ENCODE measurements at regions not wholly inside any gene's neighbourhood (a gene's known extent, or its start where the extent isn't known, plus 50 kb on each side); places are given as distances from the start of the nearest gene placed in this dataset.

- WGBS, 2 donors = 87 to 90% methylated on average over 6 of the region's 6 CpGs
- no peaks in the 10 kb centered on the region for H3K27me3 ChIP-seq
- no peaks in the 10 kb centered on the region for H3K9me3 ChIP-seq
- DNase-seq = no peak
- H3K4me1 ChIP-seq = no peaks in the 10 kb centered on the region
- H3K36me3 ChIP-seq = no peaks in the 10 kb centered on the region
- intact Hi-C loops (cut with DNase I) = no loop called here
- H3K4me3 ChIP-seq = no peak overlapping the region
- TF ChIP-seq CTCF (IDR thresholded peaks at IDR 0.05) (peak in 2 of 6 experiments; percentile 10 to 50), POLR2A (IDR thresholded peaks at IDR 0.05) (no peak)
- H3K27ac ChIP-seq = no peak overlapping the region
Measured at GRCh38 chr6:11912420-11912819, 99.7 kb upstream of the HIVEP1 start.

- TF ChIP-seq CTCF (IDR thresholded peaks at IDR 0.05) (no peak), POLR2A (IDR thresholded peaks at IDR 0.05) (no peak)
- intact Hi-C loops (cut with DNase I) = no loop called here
- no peaks in the 10 kb centered on the region for H3K27me3 ChIP-seq
- no peaks in the 10 kb centered on the region for H3K9me3 ChIP-seq
- no peaks in the 10 kb centered on the region for H3K36me3 ChIP-seq
- H3K27ac ChIP-seq = no peak overlapping the region
- no peak for DNase-seq
- H3K4me1 ChIP-seq = no peaks in the 10 kb centered on the region
- no peak overlapping the region for H3K4me3 ChIP-seq
- 54 to 80% methylated on average over 1 of the region's 1 CpG for WGBS, 2 donors
Measured at GRCh38 chr6:11911538-11911937, 100.6 kb upstream of the HIVEP1 start.

GRCh38 chr6:11909696-11910132, 102.4 kb upstream of the HIVEP1 start:
- intact Hi-C loops (cut with DNase I) = no loop called here

GRCh38 chr6:11908436-11909105, 103.5 kb upstream of the HIVEP1 start:
- no peak overlapping the region for H3K27ac ChIP-seq
- H3K27me3 ChIP-seq = no peaks in the 10 kb centered on the region
- no peak overlapping the region for H3K4me3 ChIP-seq
- intact Hi-C loops (cut with DNase I) = no loop called here
- WGBS, 2 donors = 87 to 88% methylated on average over 2 of the region's 2 CpGs
- no peaks in the 10 kb centered on the region for H3K4me1 ChIP-seq
- H3K9me3 ChIP-seq = no peaks in the 10 kb centered on the region
- TF ChIP-seq POLR2A (IDR thresholded peaks at IDR 0.05) (no peak), CTCF (IDR thresholded peaks at IDR 0.05) (no peak)
- DNase-seq = no peak
- no peaks in the 10 kb centered on the region for H3K36me3 ChIP-seq

More at GRCh38 chr6:11909696-11910132, 102.4 kb upstream of the HIVEP1 start:
- Histone ChIP-seq H3K36me3 (no peaks in the 10 kb centered on the region), H3K27ac (no peak overlapping the region), H3K9me3 (no peaks in the 10 kb centered on the region), H3K4me1 (no peaks in the 10 kb centered on the region), H3K27me3 (no peaks in the 10 kb centered on the region), H3K4me3 (no peak overlapping the region)
- WGBS, 2 donors = 70% methylated on average over 7 of the region's 7 CpGs
- no peak for DNase-seq
- TF ChIP-seq CTCF (IDR thresholded peaks at IDR 0.05) = no peak
- TF ChIP-seq POLR2A (IDR thresholded peaks at IDR 0.05) = no peak

GRCh38 chr6:11903645-11904044, 108.5 kb upstream of the HIVEP1 start:
- H3K4me3 ChIP-seq = no peak overlapping the region
- DNase-seq = no peak
- intact Hi-C loops (cut with DNase I) = no loop called here
- no peaks in the 10 kb centered on the region for H3K27me3 ChIP-seq
- H3K27ac ChIP-seq = no peak overlapping the region
- 94 to 95% methylated on average over 2 of the region's 2 CpGs for WGBS, 2 donors
- H3K36me3 ChIP-seq = no peaks in the 10 kb centered on the region
- TF ChIP-seq CTCF (IDR thresholded peaks at IDR 0.05) (no peak), POLR2A (IDR thresholded peaks at IDR 0.05) (no peak)
- no peaks in the 10 kb centered on the region for H3K9me3 ChIP-seq
- no peaks in the 10 kb centered on the region for H3K4me1 ChIP-seq

Measured in esophagus squamous epithelium (tissue), 5 donors.